ENCODE measurements at regions not wholly inside any gene's neighbourhood (a gene's known extent, or its start where the extent isn't known, plus 50 kb on each side); places are given as distances from the start of the nearest gene placed in this dataset.
"Not testable (repeated sequence)": the region's sequence is repeated elsewhere in the genome, so short reads cannot be mapped to it uniquely, and the experiment has no call there.

GRCh38 chr13:107612376-107612775, 603.0 kb downstream of the LIG4 start:
- Histone ChIP-seq H3K36me3 (replicated peaks; ENCODE audit: control insufficient read depth, insufficient read depth, low read length) (no peaks in the 10 kb centered on the region), H3K4me3 (ENCODE audit: insufficient read depth, low read depth, low read length) (no peak overlapping the region), H3K27me3 (ENCODE audit: control insufficient read depth, insufficient read depth, low read length) (no peaks in the 10 kb centered on the region)
- no peak for DNase-seq

GRCh38 chr13:107608736-107609135, 606.6 kb downstream of the LIG4 start:
- no peak for DNase-seq
- no peak overlapping the region for H3K4me3 ChIP-seq (ENCODE audit: insufficient read depth, low read depth, low read length)
- no peaks in the 10 kb centered on the region for H3K27me3 ChIP-seq (ENCODE audit: control insufficient read depth, insufficient read depth, low read length)
- H3K36me3 ChIP-seq (replicated peaks; ENCODE audit: control insufficient read depth, insufficient read depth, low read length) = no peaks in the 10 kb centered on the region

- Histone ChIP-seq H3K36me3 (replicated peaks; ENCODE audit: control insufficient read depth, insufficient read depth, low read length) (no peaks in the 10 kb centered on the region), H3K27me3 (ENCODE audit: control insufficient read depth, insufficient read depth, low read length) (no peaks in the 10 kb centered on the region), H3K4me3 (ENCODE audit: insufficient read depth, low read depth, low read length) (no peak overlapping the region)
- no peak for DNase-seq
Measured at GRCh38 chr13:107600971-107601370, 614.4 kb downstream of the LIG4 start.

- not testable (repeated sequence) for H3K36me3 ChIP-seq (replicated peaks; ENCODE audit: control insufficient read depth, insufficient read depth, low read length); H3K4me3 ChIP-seq (ENCODE audit: insufficient read depth, low read depth, low read length); H3K27me3 ChIP-seq (ENCODE audit: control insufficient read depth, insufficient read depth, low read length); DNase-seq
Measured at GRCh38 chr13:107596306-107596705, 619.0 kb downstream of the LIG4 start.

GRCh38 chr13:107590556-107590955, 624.8 kb downstream of the LIG4 start:
- Histone ChIP-seq H3K27me3 (ENCODE audit: control insufficient read depth, insufficient read depth, low read length) (no peaks in the 10 kb centered on the region), H3K36me3 (replicated peaks; ENCODE audit: control insufficient read depth, insufficient read depth, low read length) (no peaks in the 10 kb centered on the region), H3K4me3 (ENCODE audit: insufficient read depth, low read depth, low read length) (no peak overlapping the region)
- DNase-seq = no peak

GRCh38 chr13:107587681-107588080, 627.7 kb downstream of the LIG4 start:
- DNase-seq = no peak
- no peak overlapping the region for H3K4me3 ChIP-seq (ENCODE audit: insufficient read depth, low read depth, low read length)
- H3K36me3 ChIP-seq (replicated peaks; ENCODE audit: control insufficient read depth, insufficient read depth, low read length) = no peaks in the 10 kb centered on the region
- peaks cover under 1% of the 10 kb centered on the region; the same call in 1 of the 2 replicates for H3K27me3 ChIP-seq (ENCODE audit: control insufficient read depth, insufficient read depth, low read length)

GRCh38 chr13:107586216-107586615, 629.1 kb downstream of the LIG4 start:
- peaks cover 4% of the 10 kb centered on the region; the same call in 1 of the 2 replicates for H3K27me3 ChIP-seq (ENCODE audit: control insufficient read depth, insufficient read depth, low read length)

GRCh38 chr13:107585469-107586180, 629.7 kb downstream of the LIG4 start:
- DNase-seq = no peak
- peaks cover 4% of the 10 kb centered on the region; the same call in 1 of the 2 replicates for H3K27me3 ChIP-seq (ENCODE audit: control insufficient read depth, insufficient read depth, low read length)
- no peaks in the 10 kb centered on the region for H3K36me3 ChIP-seq (replicated peaks; ENCODE audit: control insufficient read depth, insufficient read depth, low read length)
- H3K4me3 ChIP-seq (ENCODE audit: insufficient read depth, low read depth, low read length) = no peak overlapping the region

More at GRCh38 chr13:107586216-107586615, 629.1 kb downstream of the LIG4 start:
- H3K36me3 ChIP-seq (replicated peaks; ENCODE audit: control insufficient read depth, insufficient read depth, low read length) = no peaks in the 10 kb centered on the region
- H3K4me3 ChIP-seq (ENCODE audit: insufficient read depth, low read depth, low read length) = no peak overlapping the region
- DNase-seq = no peak

- Histone ChIP-seq H3K27me3 (ENCODE audit: control insufficient read depth, insufficient read depth, low read length) (peaks cover 4% of the 10 kb centered on the region; the same call in 1 of the 2 replicates), H3K4me3 (ENCODE audit: insufficient read depth, low read depth, low read length) (no peak overlapping the region)
- DNase-seq = no peak
Measured at GRCh38 chr13:107582171-107582570, 633.2 kb downstream of the LIG4 start.

GRCh38 chr13:107580741-107581412, 634.5 kb downstream of the LIG4 start:
- H3K36me3 ChIP-seq (replicated peaks; ENCODE audit: control insufficient read depth, insufficient read depth, low read length) = no peaks in the 10 kb centered on the region
- DNase-seq = no peak
- peaks cover 6% of the 10 kb centered on the region; the same call in 1 of the 2 replicates for H3K27me3 ChIP-seq (ENCODE audit: control insufficient read depth, insufficient read depth, low read length)
- H3K4me3 ChIP-seq (ENCODE audit: insufficient read depth, low read depth, low read length) = no peak overlapping the region

More at GRCh38 chr13:107582171-107582570, 633.2 kb downstream of the LIG4 start:
- no peaks in the 10 kb centered on the region for H3K36me3 ChIP-seq (replicated peaks; ENCODE audit: control insufficient read depth, insufficient read depth, low read length)

GRCh38 chr13:107576430-107576829, 638.9 kb downstream of the LIG4 start:
- Histone ChIP-seq H3K36me3 (replicated peaks; ENCODE audit: control insufficient read depth, insufficient read depth, low read length) (no peaks in the 10 kb centered on the region), H3K4me3 (ENCODE audit: insufficient read depth, low read depth, low read length) (no peak overlapping the region), H3K27me3 (ENCODE audit: control insufficient read depth, insufficient read depth, low read length) (peaks cover 11% of the 10 kb centered on the region)
- no peak for DNase-seq

GRCh38 chr13:107574517-107575210, 640.7 kb downstream of the LIG4 start:
- peaks cover 10% of the 10 kb centered on the region for H3K27me3 ChIP-seq (ENCODE audit: control insufficient read depth, insufficient read depth, low read length)

GRCh38 chr13:107573184-107573583, 642.2 kb downstream of the LIG4 start:
- peaks cover 10% of the 10 kb centered on the region for H3K27me3 ChIP-seq (ENCODE audit: control insufficient read depth, insufficient read depth, low read length)
- DNase-seq = no peak
- H3K36me3 ChIP-seq (replicated peaks; ENCODE audit: control insufficient read depth, insufficient read depth, low read length) = no peaks in the 10 kb centered on the region
- no peak overlapping the region for H3K4me3 ChIP-seq (ENCODE audit: insufficient read depth, low read depth, low read length)

More at GRCh38 chr13:107574517-107575210, 640.7 kb downstream of the LIG4 start:
- no peak for DNase-seq
- Histone ChIP-seq H3K4me3 (ENCODE audit: insufficient read depth, low read depth, low read length) (no peak overlapping the region), H3K36me3 (replicated peaks; ENCODE audit: control insufficient read depth, insufficient read depth, low read length) (no peaks in the 10 kb centered on the region)

GRCh38 chr13:107572156-107572555, 643.2 kb downstream of the LIG4 start:
- Histone ChIP-seq H3K4me3 (ENCODE audit: insufficient read depth, low read depth, low read length) (no peak overlapping the region), H3K27me3 (ENCODE audit: control insufficient read depth, insufficient read depth, low read length) (peaks cover 10% of the 10 kb centered on the region), H3K36me3 (replicated peaks; ENCODE audit: control insufficient read depth, insufficient read depth, low read length) (no peaks in the 10 kb centered on the region)
- DNase-seq = no peak

- H3K36me3 ChIP-seq (replicated peaks; ENCODE audit: control insufficient read depth, insufficient read depth, low read length) = no peaks in the 10 kb centered on the region
- no peak overlapping the region for H3K4me3 ChIP-seq (ENCODE audit: insufficient read depth, low read depth, low read length)
- no peak for DNase-seq
- H3K27me3 ChIP-seq (ENCODE audit: control insufficient read depth, insufficient read depth, low read length) = peaks cover 3% of the 10 kb centered on the region; the same call in 1 of the 2 replicates
Measured at GRCh38 chr13:107568181-107568580, 647.2 kb downstream of the LIG4 start.

All from H7 (cell line).